ENCODE measurements at regions not wholly inside any gene's neighbourhood (a gene's known extent, or its start where the extent isn't known, plus 50 kb on each side); places are given as distances from the start of the nearest gene placed in this dataset.

DNA sequence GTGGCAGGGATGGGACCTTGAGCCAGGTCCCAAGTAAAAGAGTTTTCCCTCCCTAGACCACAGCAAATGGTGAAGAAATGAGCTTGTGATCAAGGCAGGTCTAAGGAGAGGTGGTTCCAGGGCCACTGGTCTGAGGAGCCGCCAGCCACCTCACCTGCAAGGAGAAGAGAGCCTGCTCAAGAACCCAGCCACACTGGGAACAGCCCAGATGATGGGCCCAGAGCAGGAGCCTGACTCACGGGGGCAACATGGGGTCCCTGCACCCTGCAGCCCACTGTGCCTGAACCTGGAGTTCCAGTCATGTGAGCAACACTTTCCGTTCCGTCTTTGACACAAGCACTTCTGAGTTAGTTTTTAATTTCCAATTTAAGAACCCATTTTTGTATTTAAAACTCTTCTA is 204.5 kb upstream of the CDH4 start:
- FAIRE-seq: no peak
- intact Hi-C loops (cut with DNase I): no loop called here

GRCh38 chr20:61048302-61048701 is 203.8 kb upstream of the CDH4 start:
- Histone ChIP-seq H3K9ac (ENCODE audit: low read length in 3 of 3) (no peak overlapping the region), H3K27ac (ENCODE audit: low read depth in 2 of 2, low read length in 2 of 2) (no peak overlapping the region), H3K9me3 (ENCODE audit: control insufficient read depth in 2 of 3, insufficient read depth in 1 of 3, low read length in 3 of 3) (no peaks in the 10 kb centered on the region), H3K27me3 (ENCODE audit: control insufficient read depth, insufficient read depth, low read length) (no peaks in the 10 kb centered on the region), H3K36me3 (ENCODE audit: control insufficient read depth in 2 of 3, insufficient read depth in 3 of 3, low read length in 3 of 3) (no peaks in the 10 kb centered on the region), H3K4me1 (ENCODE audit: control insufficient read depth in 2 of 3, insufficient read depth in 2 of 3, low read depth in 1 of 3, low read length in 3 of 3) (no peaks in the 10 kb centered on the region), H3K4me3 (ENCODE audit: low read length in 3 of 3) (no peak overlapping the region)
- no peak for FAIRE-seq
- TF ChIP-seq, protein P1, sequence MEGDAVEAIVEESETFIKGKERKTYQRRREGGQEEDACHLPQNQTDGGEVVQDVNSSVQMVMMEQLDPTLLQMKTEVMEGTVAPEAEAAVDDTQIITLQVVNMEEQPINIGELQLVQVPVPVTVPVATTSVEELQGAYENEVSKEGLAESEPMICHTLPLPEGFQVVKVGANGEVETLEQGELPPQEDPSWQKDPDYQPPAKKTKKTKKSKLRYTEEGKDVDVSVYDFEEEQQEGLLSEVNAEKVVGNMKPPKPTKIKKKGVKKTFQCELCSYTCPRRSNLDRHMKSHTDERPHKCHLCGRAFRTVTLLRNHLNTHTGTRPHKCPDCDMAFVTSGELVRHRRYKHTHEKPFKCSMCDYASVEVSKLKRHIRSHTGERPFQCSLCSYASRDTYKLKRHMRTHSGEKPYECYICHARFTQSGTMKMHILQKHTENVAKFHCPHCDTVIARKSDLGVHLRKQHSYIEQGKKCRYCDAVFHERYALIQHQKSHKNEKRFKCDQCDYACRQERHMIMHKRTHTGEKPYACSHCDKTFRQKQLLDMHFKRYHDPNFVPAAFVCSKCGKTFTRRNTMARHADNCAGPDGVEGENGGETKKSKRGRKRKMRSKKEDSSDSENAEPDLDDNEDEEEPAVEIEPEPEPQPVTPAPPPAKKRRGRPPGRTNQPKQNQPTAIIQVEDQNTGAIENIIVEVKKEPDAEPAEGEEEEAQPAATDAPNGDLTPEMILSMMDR (IDR thresholded peaks at IDR 0.05; ENCODE audit: borderline replicate concordance, extremely low read depth, insufficient read depth): no peak
- no peak for DNase-seq
- intact Hi-C loops (cut with DNase I): no loop called here

More for the DNA sequence above, 204.5 kb upstream of the CDH4 start:
- TF ChIP-seq, protein P1 (IDR thresholded peaks at IDR 0.05; ENCODE audit: borderline replicate concordance, extremely low read depth, insufficient read depth): no peak
- Histone ChIP-seq H3K9ac (ENCODE audit: low read length in 3 of 3) (no peak overlapping the region), H3K9me3 (ENCODE audit: control insufficient read depth in 2 of 3, insufficient read depth in 1 of 3, low read length in 3 of 3) (no peaks in the 10 kb centered on the region), H3K27ac (ENCODE audit: low read depth in 2 of 2, low read length in 2 of 2) (no peak overlapping the region), H3K27me3 (ENCODE audit: control insufficient read depth, insufficient read depth, low read length) (no peaks in the 10 kb centered on the region), H3K4me1 (ENCODE audit: control insufficient read depth in 2 of 3, insufficient read depth in 2 of 3, low read depth in 1 of 3, low read length in 3 of 3) (no peaks in the 10 kb centered on the region), H3K36me3 (ENCODE audit: control insufficient read depth in 2 of 3, insufficient read depth in 3 of 3, low read length in 3 of 3) (no peaks in the 10 kb centered on the region), H3K4me3 (ENCODE audit: low read length in 3 of 3) (no peak overlapping the region)
- no peak for DNase-seq

GRCh38 chr20:61049684-61050083 is 202.4 kb upstream of the CDH4 start:
- intact Hi-C loops (cut with DNase I): no loop called here
- DNase-seq (no peak), FAIRE-seq (no peak)
- Histone ChIP-seq H3K36me3 (ENCODE audit: control insufficient read depth in 2 of 3, insufficient read depth in 3 of 3, low read length in 3 of 3) (no peaks in the 10 kb centered on the region), H3K9me3 (ENCODE audit: control insufficient read depth in 2 of 3, insufficient read depth in 1 of 3, low read length in 3 of 3) (no peaks in the 10 kb centered on the region), H3K4me1 (ENCODE audit: control insufficient read depth in 2 of 3, insufficient read depth in 2 of 3, low read depth in 1 of 3, low read length in 3 of 3) (no peaks in the 10 kb centered on the region), H3K4me3 (ENCODE audit: low read length in 3 of 3) (no peak overlapping the region), H3K9ac (ENCODE audit: low read length in 3 of 3) (no peak overlapping the region), H3K27me3 (ENCODE audit: control insufficient read depth, insufficient read depth, low read length) (no peaks in the 10 kb centered on the region), H3K27ac (ENCODE audit: low read depth in 2 of 2, low read length in 2 of 2) (no peak overlapping the region)
- TF ChIP-seq, protein P1 (IDR thresholded peaks at IDR 0.05; ENCODE audit: borderline replicate concordance, extremely low read depth, insufficient read depth): no peak

DNA sequence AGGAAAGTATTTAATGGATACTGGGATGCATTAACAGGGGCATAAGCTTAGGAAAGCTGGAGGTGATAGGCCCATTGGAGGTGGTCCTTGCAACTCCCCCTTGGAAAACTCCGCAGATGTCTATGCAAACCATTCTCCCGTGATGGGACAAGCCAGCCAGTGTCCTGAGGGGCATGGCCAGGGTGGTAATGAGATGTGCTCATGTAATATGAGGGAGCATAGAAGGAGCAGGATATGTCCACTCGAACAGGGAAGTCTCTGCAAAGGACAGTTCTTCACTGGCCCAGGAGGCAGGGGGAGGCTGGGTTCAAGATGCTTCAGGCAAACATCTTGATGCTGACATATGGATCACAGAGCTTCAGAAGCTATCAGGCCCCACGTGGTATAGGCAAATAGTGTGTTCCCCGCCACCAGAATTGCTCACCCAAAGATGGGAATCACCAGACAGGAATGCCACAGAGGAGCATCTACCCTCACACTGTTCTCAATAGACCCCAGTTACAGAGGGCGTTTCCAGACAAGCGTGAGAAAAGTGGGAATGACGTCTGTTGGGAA is 201.6 kb upstream of the CDH4 start:
- Histone ChIP-seq H3K4me3 (ENCODE audit: low read length in 3 of 3) (no peak overlapping the region), H3K4me1 (ENCODE audit: control insufficient read depth in 2 of 3, insufficient read depth in 2 of 3, low read depth in 1 of 3, low read length in 3 of 3) (no peaks in the 10 kb centered on the region), H3K27me3 (ENCODE audit: control insufficient read depth, insufficient read depth, low read length) (no peaks in the 10 kb centered on the region), H3K36me3 (ENCODE audit: control insufficient read depth in 2 of 3, insufficient read depth in 3 of 3, low read length in 3 of 3) (no peaks in the 10 kb centered on the region), H3K9me3 (ENCODE audit: control insufficient read depth in 2 of 3, insufficient read depth in 1 of 3, low read length in 3 of 3) (no peaks in the 10 kb centered on the region), H3K27ac (ENCODE audit: low read depth in 2 of 2, low read length in 2 of 2) (no peak overlapping the region), H3K9ac (ENCODE audit: low read length in 3 of 3) (no peak overlapping the region)
- TF ChIP-seq, protein P1 (IDR thresholded peaks at IDR 0.05; ENCODE audit: borderline replicate concordance, extremely low read depth, insufficient read depth): no peak
- no peak for FAIRE-seq
- no peak for DNase-seq
- intact Hi-C loops (cut with DNase I): no loop called here

Measured in kidney (tissue), 13 donors.